B cell (primary cell): ENCODE measurements at regions not wholly inside any gene's neighbourhood (a gene's known extent, or its start where the extent isn't known, plus 50 kb on each side); places are given as distances from the start of the nearest gene placed in this dataset.

Experiments
- ATAC-seq: fragments of 200-7000 bp; cut with Tn5 transposase; one replicate; pipeline ENCODE4 v1.10.0; 2021; ENCODE audit warnings: low read depth, mild to moderate bottlenecking, moderate number of reproducible peaks, moderate library complexity
- CTCF ChIA-PET: fragments of 350-600 bp; sonication (Branson Sonifier 250); formaldehyde crosslinking; loops from one replicate; lab custom pipeline; 2021; ENCODE audit warnings: antibody characterized with exemption, inconsistent platforms; lab: Charles Lee
- POLR2A ChIA-PET: fragments of 350-600 bp; sonication (Branson Sonifier 250); formaldehyde crosslinking; loops from one replicate; lab custom pipeline; 2021; ENCODE audit warnings: antibody characterized with exemption; lab: Charles Lee
- DNase-seq: peaks from one replicate; pipeline ENCODE4 v3.0.0; 2013
- H2AFZ ChIP-seq: 2 replicates; pipeline ENCODE4 v1.6.1; 2012; ENCODE audit warnings: mild to moderate bottlenecking, low read depth, low read length; ENCODE audit not compliant: insufficient read depth, poor library complexity, severe bottlenecking
- H3K27ac ChIP-seq, 2 donors: 1 replicate in 1 of 2; 2 replicates in 1 of 2; pipeline ENCODE4 v1.5.1; 2012 to 2013; ENCODE audit warnings: low read length in 2 of 2, mild to moderate bottlenecking in 2 of 2, moderate library complexity in 1 of 2
- H3K27me3 ChIP-seq, 4 experiments: fragments of 200-600 bp in 1 of 4; sonication (generic) in 1 of 4; replicated peaks in 1 of 4; 1 replicate in 2 of 4; 2 replicates in 2 of 4; pipeline versions ENCODE4 v1.6.1 to v1.7.0; 2013 to 2016; ENCODE audit warnings: low read length in 3 of 4, mild to moderate bottlenecking in 2 of 4, mixed read lengths in 1 of 4, moderate library complexity in 1 of 4; ENCODE audit not compliant: insufficient read depth in 4 of 4, control insufficient read depth in 3 of 4; ENCODE audit errors: control extremely low read depth in 1 of 4
- H3K36me3 ChIP-seq, 2 experiments: replicated peaks in 1 of 2; 1 replicate in 1 of 2; 2 replicates in 1 of 2; pipeline versions ENCODE4 v1.6.1 to v1.7.1; 2013; ENCODE audit warnings: low read length in 1 of 2; ENCODE audit not compliant: insufficient read depth in 2 of 2, control insufficient read depth in 1 of 2; ENCODE audit errors: control extremely low read depth in 1 of 2, extremely low read depth in 1 of 2
- H3K4me1 ChIP-seq, 2 donors: fragments of 200-600 bp in 1 of 2; sonication (generic) in 1 of 2; 1 replicate in 1 of 2; 2 replicates in 1 of 2; pipeline versions ENCODE4 v1.5.1 to v1.6.1; 2013 to 2017; ENCODE audit warnings: low read length in 2 of 2; ENCODE audit not compliant: control insufficient read depth in 2 of 2, insufficient read depth in 2 of 2
- H3K4me2 ChIP-seq: replicated peaks from 2 replicates; pipeline ENCODE3; 2012; ENCODE audit warnings: mild to moderate bottlenecking, low read depth, low read length; ENCODE audit not compliant: poor library complexity, severe bottlenecking
- H3K4me3 ChIP-seq, 5 experiments: fragments of 200-600 bp in 1 of 5; sonication (generic) in 1 of 5; 1 replicate in 3 of 5; 2 replicates in 2 of 5; pipeline versions ENCODE4 v1.5.1 to v1.7.0; 2011 to 2016; ENCODE audit warnings: low read length in 4 of 5, mild to moderate bottlenecking in 4 of 5, low read depth in 2 of 5, control low read depth in 1 of 5, moderate library complexity in 1 of 5; ENCODE audit not compliant: insufficient read depth in 1 of 5; ENCODE audit errors: control extremely low read depth in 1 of 5, extremely low read depth in 1 of 5
- H3K79me2 ChIP-seq: fragments of 200-600 bp; sonication (generic); one replicate; pipeline ENCODE4 v1.6.0; 2016; ENCODE audit warnings: low read length; ENCODE audit not compliant: control insufficient read depth, insufficient read depth
- H3K9ac ChIP-seq: fragments of 200-600 bp; sonication (generic); 2 replicates; pipeline ENCODE4 v1.6.1; 2017; ENCODE audit warnings: mild to moderate bottlenecking, low read length, moderate library complexity
- H3K9me3 ChIP-seq, 3 donors: one replicate each; pipeline versions ENCODE4 v1.6.1 to v1.7.1; 2013; ENCODE audit warnings: low read length in 2 of 3; ENCODE audit not compliant: control insufficient read depth in 2 of 3, insufficient read depth in 1 of 3; ENCODE audit errors: control extremely low read depth in 1 of 3
- H4K20me1 ChIP-seq: 2 replicates; pipeline ENCODE4 v1.6.0; 2012; ENCODE audit warnings: mild to moderate bottlenecking, low read length; ENCODE audit not compliant: insufficient read depth, control insufficient read depth, poor library complexity, severe bottlenecking
- H3K27ac Mint-ChIP-seq: one replicate; pipeline ENCODE4 v1.8.0; 2021; ENCODE audit warnings: mixed read lengths
- H3K27me3 Mint-ChIP-seq: one replicate; pipeline ENCODE4 v1.8.0; 2021; ENCODE audit warnings: mixed read lengths
- H3K4me1 Mint-ChIP-seq: one replicate; pipeline ENCODE4 v1.8.0; 2021; ENCODE audit warnings: mixed read lengths
- H3K4me3 Mint-ChIP-seq: one replicate; pipeline ENCODE4 v1.8.0; 2021; ENCODE audit warnings: mixed read lengths
- H3K9me3 Mint-ChIP-seq: one replicate; pipeline ENCODE4 v1.8.0; 2022; ENCODE audit warnings: mixed read lengths; ENCODE audit not compliant: insufficient read depth
- CTCF ChIP-seq: fragments of 200-600 bp; IDR thresholded peaks from one replicate; pipeline ENCODE4 v1.8.0; 2022; ENCODE audit warnings: antibody characterized with exemption, mild to moderate bottlenecking
- EZH2 ChIP-seq: IDR thresholded peaks from 2 replicates; pipeline ENCODE4 v1.6.1; 2012; ENCODE audit warnings: borderline replicate concordance, low read depth, mild to moderate bottlenecking, moderate library complexity, low read length; ENCODE audit not compliant: insufficient read depth, poor library complexity, severe bottlenecking
- WGBS: methylation state at CpG from one replicate; pipeline ENCODE4 v1.1.5; 2013; ENCODE audit warnings: missing lambda C conversion rate; ENCODE audit not compliant: insufficient coverage; 5-methylcytosine and 5-hydroxymethylcytosine counted together
- intact Hi-C: fragments of 100-400 bp; cut with micrococcal nuclease; formaldehyde crosslinking; loops from one replicate; pipeline ENCODE4 v1.10.0; 2022

- no peak overlapping the region for H3K27ac Mint-ChIP-seq
- intact Hi-C loops = no loop called here
- TF ChIP-seq EZH2 (no peak), CTCF (no peak)
- peaks cover 3% of the 10 kb centered on the region for H3K27me3 Mint-ChIP-seq
- ChIA-PET POLR2A (no interaction called here), CTCF (no interaction called here)
- Histone ChIP-seq H3K36me3 (no peaks in the 10 kb centered on the region), H3K27me3 (no peaks in the 10 kb centered on the region), H3K27ac (no peak overlapping the region), H3K79me2 (no peaks in the 10 kb centered on the region), H3K4me3 (no peak overlapping the region), H3K4me2 (no peak overlapping the region), H4K20me1 (no peaks in the 10 kb centered on the region), H2AFZ (no peak overlapping the region), H3K9me3 (peaks cover 0 to 37% (median 3%) of the 10 kb centered on the region in 3 donors), H3K9ac (no peak overlapping the region), H3K4me1 (no peaks in the 10 kb centered on the region)
- H3K9me3 Mint-ChIP-seq = peaks cover 8% of the 10 kb centered on the region
- no peak for ATAC-seq
- H3K4me1 Mint-ChIP-seq = no peaks in the 10 kb centered on the region
- no peak overlapping the region for H3K4me3 Mint-ChIP-seq
- DNase-seq = no peak
- WGBS = 76% methylated on average over 3 of the region's 3 CpGs
Observed at GRCh38 chr2:240359695-240360094, 75.8 kb upstream of the GPC1 start.

GRCh38 chr2:240360645-240361475, 74.6 kb upstream of the GPC1 start:
- TF ChIP-seq EZH2 (no peak), CTCF (no peak)
- no peak overlapping the region for H3K27ac Mint-ChIP-seq

More at GRCh38 chr2:240360645-240361475, 74.6 kb upstream of the GPC1 start:
- H3K27me3 ChIP-seq = no peaks in the 10 kb centered on the region
- no peaks in the 10 kb centered on the region for H3K4me1 ChIP-seq
- H2AFZ ChIP-seq = no peak overlapping the region
- peaks cover 3% of the 10 kb centered on the region for H3K27me3 Mint-ChIP-seq
- DNase-seq (no peak), ATAC-seq (no peak)
- ChIA-PET POLR2A (no interaction called here), CTCF (no interaction called here)
- no peak overlapping the region for H3K4me2 ChIP-seq
- no peaks in the 10 kb centered on the region for H3K79me2 ChIP-seq
- H3K4me3 ChIP-seq = no peak overlapping the region
- H3K9me3 ChIP-seq = peaks cover 0 to 37% (median 3%) of the 10 kb centered on the region in 3 donors
- H3K27ac ChIP-seq = no peak overlapping the region
- peaks cover 8% of the 10 kb centered on the region for H3K9me3 Mint-ChIP-seq
- intact Hi-C loops = no loop called here
- no peak overlapping the region for H3K9ac ChIP-seq
- WGBS = 95% methylated on average over 7 of the region's 9 CpGs
- no peaks in the 10 kb centered on the region for H3K4me1 Mint-ChIP-seq
- no peak overlapping the region for H3K4me3 Mint-ChIP-seq
- H3K36me3 ChIP-seq = no peaks in the 10 kb centered on the region
- H4K20me1 ChIP-seq = no peaks in the 10 kb centered on the region
